PC-3 (cell line): ENCODE measurements at regions not wholly inside any gene's neighbourhood (a gene's known extent, or its start where the extent isn't known, plus 50 kb on each side); places are given as distances from the start of the nearest gene placed in this dataset.

Experiments used
- CTCF ChIP-seq: fragments of 300-600 bp; sonication (generic); conservative IDR thresholded peaks from 2 replicates; pipeline ENCODE4 v1.5.1; 2017; ENCODE audit warnings: antibody characterized with exemption, low read depth, mild to moderate bottlenecking, low read length
- EZH2 ChIP-seq: fragments of 300-600 bp; sonication (generic); IDR thresholded peaks from one replicate; pipeline ENCODE4 v1.6.1; 2017; ENCODE audit warnings: antibody characterized with exemption, mild to moderate bottlenecking, low read length; ENCODE audit not compliant: unreplicated experiment

GRCh38 chr3:101942356-101942755 lies 93.0 kb downstream of the NFKBIZ start:
- TF ChIP-seq CTCF (no peak), EZH2 (no peak)
